ENCODE measurements at regions not wholly inside any gene's neighbourhood (a gene's known extent, or its start where the extent isn't known, plus 50 kb on each side); places are given as distances from the start of the nearest gene placed in this dataset.

DNA sequence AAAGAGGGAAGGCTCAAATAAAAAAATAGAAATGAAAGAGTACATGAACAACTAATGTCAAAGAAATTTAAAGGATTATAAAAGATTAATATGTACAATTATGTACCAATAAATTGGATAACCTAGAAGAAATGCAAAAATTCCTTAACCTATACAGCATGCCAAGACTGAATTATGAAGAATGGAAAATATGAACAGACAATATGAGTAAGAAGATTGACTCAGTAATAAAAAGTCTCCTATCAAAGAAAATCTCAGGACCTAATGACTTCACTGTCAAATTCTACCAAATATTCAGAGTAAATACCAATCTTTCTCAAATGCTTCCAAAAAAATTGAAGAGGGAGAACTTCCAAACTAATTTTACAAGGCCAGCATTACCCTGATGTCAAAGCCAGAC is 120.2 kb upstream of the SPOPL start:
- TF ChIP-seq, protein P1, sequence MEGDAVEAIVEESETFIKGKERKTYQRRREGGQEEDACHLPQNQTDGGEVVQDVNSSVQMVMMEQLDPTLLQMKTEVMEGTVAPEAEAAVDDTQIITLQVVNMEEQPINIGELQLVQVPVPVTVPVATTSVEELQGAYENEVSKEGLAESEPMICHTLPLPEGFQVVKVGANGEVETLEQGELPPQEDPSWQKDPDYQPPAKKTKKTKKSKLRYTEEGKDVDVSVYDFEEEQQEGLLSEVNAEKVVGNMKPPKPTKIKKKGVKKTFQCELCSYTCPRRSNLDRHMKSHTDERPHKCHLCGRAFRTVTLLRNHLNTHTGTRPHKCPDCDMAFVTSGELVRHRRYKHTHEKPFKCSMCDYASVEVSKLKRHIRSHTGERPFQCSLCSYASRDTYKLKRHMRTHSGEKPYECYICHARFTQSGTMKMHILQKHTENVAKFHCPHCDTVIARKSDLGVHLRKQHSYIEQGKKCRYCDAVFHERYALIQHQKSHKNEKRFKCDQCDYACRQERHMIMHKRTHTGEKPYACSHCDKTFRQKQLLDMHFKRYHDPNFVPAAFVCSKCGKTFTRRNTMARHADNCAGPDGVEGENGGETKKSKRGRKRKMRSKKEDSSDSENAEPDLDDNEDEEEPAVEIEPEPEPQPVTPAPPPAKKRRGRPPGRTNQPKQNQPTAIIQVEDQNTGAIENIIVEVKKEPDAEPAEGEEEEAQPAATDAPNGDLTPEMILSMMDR (IDR thresholded peaks at IDR 0.05), result no peak
- TF ChIP-seq EP300 (IDR thresholded peaks at IDR 0.05) (no peak), POLR2A (IDR thresholded peaks at IDR 0.05; ENCODE audit: low read depth) (no peak)

All from esophagus muscularis mucosa (tissue), 4 donors.